ENCODE measurements at regions not wholly inside any gene's neighbourhood (a gene's known extent, or its start where the extent isn't known, plus 50 kb on each side); places are given as distances from the start of the nearest gene placed in this dataset.

- H2BK12ac ChIP-seq (ENCODE audit: insufficient read length, low read depth, low read length), result no peak overlapping the region
- H3T11ph ChIP-seq (ENCODE audit: low read length), result no peak overlapping the region
- H3K79me2 ChIP-seq (ENCODE audit: insufficient read depth, low read length), result no peaks in the 10 kb centered on the region
- H3K9me3 Mint-ChIP-seq, result peaks cover 3 to 10% of the 10 kb centered on the region in 2 experiments; a peak in 3 of 5 replicates
- no peak overlapping the region for H3K4ac ChIP-seq (ENCODE audit: low read depth, low read length)
- no peak overlapping the region for H2BK20ac ChIP-seq (ENCODE audit: low read depth, low read length, poor library complexity, severe bottlenecking)
- H4K20me1 ChIP-seq (ENCODE audit: control insufficient read depth, insufficient read depth, insufficient read length), result no peaks in the 10 kb centered on the region
- H3K27me3 ChIP-seq (ENCODE audit: insufficient read depth, low read length), result no peaks in the 10 kb centered on the region
- no peak overlapping the region for H2BK5ac ChIP-seq (ENCODE audit: insufficient read length, low read length)
- H4K5ac ChIP-seq (ENCODE audit: insufficient read length, low read depth, low read length), result no peak overlapping the region
- no peak overlapping the region for H3K27ac ChIP-seq (ENCODE audit: insufficient read length, low read depth, low read length)
- no peak overlapping the region for H2AFZ ChIP-seq (ENCODE audit: low read length)
- no peak overlapping the region for H2AK5ac ChIP-seq (ENCODE audit: insufficient read length, low read length)
- H3K14ac ChIP-seq (ENCODE audit: insufficient read depth, low read length), result no peak overlapping the region
- H3K4me1 Mint-ChIP-seq, result peaks cover 4 to 6% of the 10 kb centered on the region in 2 experiments; a peak in 3 of 4 replicates
- no peak overlapping the region for H4K91ac ChIP-seq (ENCODE audit: insufficient read length, low read depth, low read length)
- H3K4me1 ChIP-seq (ENCODE audit: insufficient read depth, low read length), result no peaks in the 10 kb centered on the region
- H3K4me2 ChIP-seq (ENCODE audit: insufficient read depth, insufficient read length, low read length), result no peak overlapping the region
- no peaks in the 10 kb centered on the region for H3K9me3 ChIP-seq (ENCODE audit: control insufficient read depth, low read depth, low read length)
- H2BK120ac ChIP-seq (ENCODE audit: low read depth, low read length, poor library complexity, severe bottlenecking), result no peak overlapping the region
- H3K56ac ChIP-seq (ENCODE audit: insufficient read length, low read depth, low read length), result no peak overlapping the region
- H3K27ac Mint-ChIP-seq, result no peak overlapping the region
- H2BK15ac ChIP-seq (ENCODE audit: low read depth, low read length), result no peak overlapping the region
- no peak overlapping the region for H3K9ac ChIP-seq (ENCODE audit: extremely low read depth, insufficient read length, low read length)
- H3K18ac ChIP-seq (ENCODE audit: insufficient read length, low read depth, low read length), result no peak overlapping the region
- DNase-seq, result no peak
- no peak overlapping the region for H3K4me3 Mint-ChIP-seq
- no peak overlapping the region for H3K23ac ChIP-seq (ENCODE audit: insufficient read length, low read depth, low read length)
- no peaks in the 10 kb centered on the region for H3K23me2 ChIP-seq (ENCODE audit: insufficient read length, low read depth, low read length, poor library complexity, severe bottlenecking)
- H3K79me1 ChIP-seq (ENCODE audit: insufficient read depth, low read depth, low read length, poor library complexity, severe bottlenecking), result no peaks in the 10 kb centered on the region
- peaks cover 0 to 4% (median 3%) of the 10 kb centered on the region in 3 experiments; a peak in 1 of 7 replicates for H3K36me3 Mint-ChIP-seq (ENCODE audit: insufficient read depth in 1 of 3, low read depth in 3 of 3)
- no peak for TF ChIP-seq CTCF (conservative IDR thresholded peaks at IDR 0.05)
- H4K8ac ChIP-seq (replicated peaks; ENCODE audit: insufficient read length, low read depth, low read length), result no peak overlapping the region
- no peaks in the 10 kb centered on the region for H3K27me3 Mint-ChIP-seq (ENCODE audit: low read depth)
Observed at GRCh38 chr7:42596737-42597136, 315.1 kb downstream of the C7orf25 start.
